Heart right ventricle (tissue), 16 donors: ENCODE measurements at regions not wholly inside any gene's neighbourhood (a gene's known extent, or its start where the extent isn't known, plus 50 kb on each side); places are given as distances from the start of the nearest gene placed in this dataset.

Experiments used
- ATAC-seq, 8 donors: fragments of 200-7000 bp; cut with Tn5 transposase; one replicate each; pipeline ENCODE4 v1.9.1; 2020; ENCODE audit warnings: mild to moderate bottlenecking in 8 of 8, moderate library complexity in 8 of 8, moderate number of reproducible peaks in 1 of 8
- DNase-seq, 2 donors: peaks; one replicate each; pipeline ENCODE4 v3.0.0-alpha.2; 2020
- H3K27ac ChIP-seq, 10 donors: fragments of 200-600 bp; sonication (generic) in 2 of 10; one replicate each; pipeline versions ENCODE4 v1.5.0 to v1.8.0; 2020 to 2022; ENCODE audit warnings: mild to moderate bottlenecking in 3 of 10
- H3K27me3 ChIP-seq, 7 donors: fragments of 200-600 bp; one replicate each; pipeline ENCODE4 v1.8.0; 2021 to 2022; ENCODE audit warnings: mild to moderate bottlenecking in 2 of 7
- H3K36me3 ChIP-seq, 9 donors: fragments of 200-600 bp; sonication (generic) in 1 of 9; one replicate each; pipeline versions ENCODE4 v1.5.0 to v1.8.0; 2020 to 2022; ENCODE audit warnings: mild to moderate bottlenecking in 2 of 9
- H3K4me1 ChIP-seq, 9 donors: fragments of 200-600 bp; sonication (generic) in 1 of 9; one replicate each; pipeline versions ENCODE4 v1.5.0 to v1.8.0; 2020 to 2022; ENCODE audit warnings: mild to moderate bottlenecking in 4 of 9
- H3K4me3 ChIP-seq, 10 donors: fragments of 200-600 bp; sonication (generic) in 2 of 10; one replicate each; pipeline versions ENCODE4 v1.5.0 to v1.8.0; 2020 to 2022; ENCODE audit warnings: mild to moderate bottlenecking in 7 of 10, moderate library complexity in 2 of 10
- H3K9me3 ChIP-seq, 11 donors: fragments of 200-600 bp in 10 of 11; sonication (generic) in 2 of 11; one replicate each; pipeline versions ENCODE4 v1.5.0 to v1.8.0; 2013 to 2022; ENCODE audit warnings: mild to moderate bottlenecking in 2 of 11, control low read depth in 1 of 11, moderate library complexity in 1 of 11
- WGBS, 2 donors: extraction: QIAGEN DNeasy Blood & Tissue Kit; methylation state at CpG; one replicate each; pipeline ENCODE4 v1.1.7; 2013; ENCODE audit warnings: inconsistent platforms in 1 of 2; 5-methylcytosine and 5-hydroxymethylcytosine counted together
- intact Hi-C, 10 donors: fragments of 100-400 bp; cut with DNase I; formaldehyde crosslinking; loops; one replicate each; pipeline versions ENCODE4 v1.11.1 to v1.14.2; 2022
- TF ChIP-seq, protein P1 (sequence below), 9 donors: fragments of 200-600 bp; sonication (generic) in 2 of 9; IDR thresholded peaks; one replicate each; pipeline versions ENCODE4 v1.5.0 to v1.8.0; 2021 to 2022; ENCODE audit warnings: antibody characterized with exemption in 9 of 9, mild to moderate bottlenecking in 5 of 9, moderate library complexity in 1 of 9
- donor health status: Arrhythmogenic right ventricular cardiomyopathy.
- donor health status: ischemic (EF 13 %, LVEDD 7.1; RV severe dilation, severe dysfunction).
- donor health status: healthy with polysubstance abuse.
- donor health status: DM: no; HTN: yes; CAD: no.
- donor health status: DM: no; HTN: no; CAD: no.
- donor health status: ischemic (EF 25% LVEDD 6.9; RV normal size, moderate dysfunction).
- donor health status: ischemic (EF 25% LVEDD 5.7; RV mildly dilated, moderate dysfunction).
- donor health status: healthy.
- donor health status: DM: yes; HTN: yes; CAD: no.
- donor health status: Ischemic cardiomyopathy.
- donor health status: ischemic (EF 35%, LVEDD 5.7; RV mildly dilated, moderate dysfunction).
- donor health status: nonischemic (EF 11% LVEDD 7.7; RV severe dilation, severe dysfunction).
- donor health status: DM: yes; HTN: yes; CAD: no.
- donor health status: PGD.
- donor health status: ischemic (EF 29% LVEDD 5.4; RV normal size, mild dysfunction).
- donor health status: nonischemic (EF 23%, LVEDD 6.1; RV moderate dilation, normal function).

DNA sequence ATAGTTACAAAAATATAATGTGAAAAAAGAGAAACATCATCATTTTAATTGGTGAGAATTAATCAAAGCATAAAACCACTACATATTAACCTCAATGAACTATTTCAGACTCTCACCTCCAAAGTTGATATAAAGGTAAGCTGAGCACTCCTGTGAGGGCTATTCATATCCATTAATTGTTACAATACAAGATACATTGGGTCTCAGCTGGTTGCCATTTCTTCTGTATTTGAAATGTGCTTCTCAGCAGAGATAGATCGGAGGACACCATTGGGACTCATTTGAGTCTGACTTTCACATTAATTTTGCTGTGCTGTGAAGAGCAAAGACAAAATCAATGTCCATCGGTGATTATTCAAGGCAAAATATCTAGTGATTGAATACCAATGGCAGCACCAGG is 459.5 kb upstream of the GOT2 start:
- Histone ChIP-seq H3K27ac (no peak overlapping the region), H3K9me3 (no peaks in the 10 kb centered on the region), H3K27me3 (no peaks in the 10 kb centered on the region), H3K4me1 (peaks cover 0 to 5% (median 0%) of the 10 kb centered on the region in 9 donors), H3K4me3 (no peak overlapping the region), H3K36me3 (no peaks in the 10 kb centered on the region)
- DNase-seq (no peak), ATAC-seq (no peak)
- WGBS, 2 donors: 91 to 98% methylated on average over 2 of the region's 2 CpGs
- TF ChIP-seq, protein P1, sequence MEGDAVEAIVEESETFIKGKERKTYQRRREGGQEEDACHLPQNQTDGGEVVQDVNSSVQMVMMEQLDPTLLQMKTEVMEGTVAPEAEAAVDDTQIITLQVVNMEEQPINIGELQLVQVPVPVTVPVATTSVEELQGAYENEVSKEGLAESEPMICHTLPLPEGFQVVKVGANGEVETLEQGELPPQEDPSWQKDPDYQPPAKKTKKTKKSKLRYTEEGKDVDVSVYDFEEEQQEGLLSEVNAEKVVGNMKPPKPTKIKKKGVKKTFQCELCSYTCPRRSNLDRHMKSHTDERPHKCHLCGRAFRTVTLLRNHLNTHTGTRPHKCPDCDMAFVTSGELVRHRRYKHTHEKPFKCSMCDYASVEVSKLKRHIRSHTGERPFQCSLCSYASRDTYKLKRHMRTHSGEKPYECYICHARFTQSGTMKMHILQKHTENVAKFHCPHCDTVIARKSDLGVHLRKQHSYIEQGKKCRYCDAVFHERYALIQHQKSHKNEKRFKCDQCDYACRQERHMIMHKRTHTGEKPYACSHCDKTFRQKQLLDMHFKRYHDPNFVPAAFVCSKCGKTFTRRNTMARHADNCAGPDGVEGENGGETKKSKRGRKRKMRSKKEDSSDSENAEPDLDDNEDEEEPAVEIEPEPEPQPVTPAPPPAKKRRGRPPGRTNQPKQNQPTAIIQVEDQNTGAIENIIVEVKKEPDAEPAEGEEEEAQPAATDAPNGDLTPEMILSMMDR (IDR thresholded peaks at IDR 0.05): no peak
- intact Hi-C loops: no loop called here

DNA sequence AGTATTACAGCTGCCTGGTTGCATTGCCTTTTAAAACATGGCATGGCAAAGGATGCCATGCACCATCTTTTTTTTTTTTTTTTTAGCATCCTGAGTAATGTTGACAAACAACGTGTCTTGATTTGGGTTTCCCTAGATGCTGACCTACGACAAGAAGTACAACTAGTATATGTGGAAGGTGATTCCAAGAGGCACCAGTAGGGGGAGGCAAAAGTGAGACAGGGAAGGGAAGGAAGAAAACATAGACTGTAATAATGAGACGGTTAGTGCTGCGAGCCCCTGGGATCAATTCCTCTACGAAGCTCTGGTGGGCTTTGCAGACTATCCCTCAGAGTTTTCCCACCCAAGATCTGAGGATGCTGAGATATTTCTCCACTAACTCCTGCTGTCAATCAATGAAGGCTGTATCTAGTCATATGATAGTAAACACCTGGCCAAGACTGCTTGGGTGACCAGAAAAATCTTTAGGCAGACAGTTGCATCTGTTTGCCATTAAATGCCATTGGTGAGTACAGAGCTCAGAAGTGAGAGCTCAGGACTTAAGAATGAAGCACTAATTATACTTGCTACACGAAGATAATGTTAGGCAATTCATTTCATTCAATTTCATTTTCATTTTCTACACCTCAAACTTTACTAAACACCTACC is 458.6 kb upstream of the GOT2 start:
- Histone ChIP-seq H3K4me1 (no peaks in the 10 kb centered on the region), H3K27me3 (no peaks in the 10 kb centered on the region), H3K27ac (no peak overlapping the region), H3K4me3 (no peak overlapping the region), H3K9me3 (no peaks in the 10 kb centered on the region), H3K36me3 (no peaks in the 10 kb centered on the region)
- DNase-seq (peak in 1 of 2 donors; percentile 6), ATAC-seq (no peak)
- TF ChIP-seq, protein P1 (IDR thresholded peaks at IDR 0.05): peak in 7 of 9 donors; percentile 39 to 60 (median 50)
- intact Hi-C loops: no loop called here
- 34 to 35% methylated on average over 6 of the region's 6 CpGs for WGBS, 2 donors

DNA sequence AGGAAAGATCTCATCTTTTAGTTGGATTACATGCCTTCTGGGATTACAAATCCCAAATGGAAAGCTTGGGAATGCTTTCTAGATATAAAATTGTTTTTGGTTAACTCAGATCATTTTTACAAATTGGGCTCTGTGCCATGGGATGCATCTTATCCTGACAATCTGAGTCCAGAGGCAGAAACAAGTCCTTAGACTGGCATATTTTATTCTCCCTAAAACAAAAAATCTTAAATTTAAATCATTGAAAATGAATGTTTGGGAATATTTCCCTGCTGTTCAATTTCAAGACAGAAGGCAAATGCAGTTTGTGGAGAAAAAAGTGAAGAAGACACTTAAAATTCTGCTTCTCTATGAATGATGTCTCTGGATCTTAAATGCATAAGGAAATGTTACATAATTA is 456.6 kb upstream of the GOT2 start:
- no peaks in the 10 kb centered on the region for H3K36me3 ChIP-seq
- intact Hi-C loops: no loop called here

DNA sequence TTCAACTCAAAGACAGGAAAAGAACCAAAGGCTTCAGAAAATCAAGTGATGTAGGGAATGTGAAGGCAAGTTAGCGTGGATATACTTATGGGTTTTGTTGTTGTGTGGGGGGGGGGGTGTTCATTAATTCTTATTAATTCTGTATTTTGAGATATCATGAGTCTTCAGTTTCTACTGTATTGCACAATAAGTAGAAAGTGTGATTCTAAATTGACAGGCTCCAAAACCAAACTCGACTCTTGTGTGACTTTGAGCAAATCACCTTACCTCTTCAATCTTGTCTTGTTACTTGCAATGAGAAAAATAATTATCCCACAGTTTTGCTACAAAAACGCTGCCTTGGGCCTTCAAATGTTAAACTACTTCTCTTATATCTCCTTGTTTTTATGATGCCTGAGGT is 453.9 kb upstream of the GOT2 start:
- DNase-seq (no peak), ATAC-seq (no peak)
- peaks cover 0 to 19% (median 0%) of the 10 kb centered on the region in 11 donors for H3K9me3 ChIP-seq
- TF ChIP-seq, protein P1 (IDR thresholded peaks at IDR 0.05): no peak
- no peak overlapping the region for H3K4me3 ChIP-seq
- 72 to 79% methylated on average over 3 of the region's 3 CpGs for WGBS, 2 donors
- intact Hi-C loops: no loop called here
- H3K27me3 ChIP-seq: no peaks in the 10 kb centered on the region
- no peaks in the 10 kb centered on the region for H3K36me3 ChIP-seq
- H3K27ac ChIP-seq: no peak overlapping the region
- no peaks in the 10 kb centered on the region for H3K4me1 ChIP-seq

More for the DNA sequence above, 456.6 kb upstream of the GOT2 start:
- Histone ChIP-seq H3K27me3 (no peaks in the 10 kb centered on the region), H3K9me3 (peaks cover 0 to 4% (median 0%) of the 10 kb centered on the region in 11 donors), H3K27ac (no peak overlapping the region), H3K4me1 (no peaks in the 10 kb centered on the region), H3K4me3 (no peak overlapping the region)
- DNase-seq (no peak), ATAC-seq (no peak)
- TF ChIP-seq, protein P1 (IDR thresholded peaks at IDR 0.05): no peak
